Activated T-cell treated with anti-CD3 and anti-CD28 coated beads for 24 hours (primary cell): ENCODE measurements at regions not wholly inside any gene's neighbourhood (a gene's known extent, or its start where the extent isn't known, plus 50 kb on each side); places are given as distances from the start of the nearest gene placed in this dataset.

ENCODE experiments used
- DNase-seq: peaks from one replicate; pipeline ENCODE4 v3.0.0-alpha.2; 2020; ENCODE audit warnings: low read depth

DNA sequence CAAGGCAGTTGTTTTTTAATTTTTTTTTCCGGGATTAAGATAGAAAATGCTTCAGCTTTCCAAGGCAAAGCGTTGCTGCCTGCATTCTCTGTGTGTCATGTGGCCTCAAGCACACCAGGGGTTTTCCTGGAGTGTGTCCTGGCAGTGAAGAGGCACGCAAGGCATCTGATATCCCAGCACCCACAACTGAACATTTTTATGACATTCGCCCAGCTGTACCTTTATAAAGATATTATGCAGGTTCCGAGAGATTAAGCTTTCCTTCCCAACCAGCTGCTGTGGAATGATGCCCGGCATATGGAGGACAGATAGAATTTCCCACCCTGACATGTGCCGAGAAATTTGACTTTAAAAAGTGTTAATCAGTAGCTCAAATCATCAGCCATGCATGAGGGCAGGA is 205.6 kb downstream of the GADD45G start:
- no peak for DNase-seq

DNA sequence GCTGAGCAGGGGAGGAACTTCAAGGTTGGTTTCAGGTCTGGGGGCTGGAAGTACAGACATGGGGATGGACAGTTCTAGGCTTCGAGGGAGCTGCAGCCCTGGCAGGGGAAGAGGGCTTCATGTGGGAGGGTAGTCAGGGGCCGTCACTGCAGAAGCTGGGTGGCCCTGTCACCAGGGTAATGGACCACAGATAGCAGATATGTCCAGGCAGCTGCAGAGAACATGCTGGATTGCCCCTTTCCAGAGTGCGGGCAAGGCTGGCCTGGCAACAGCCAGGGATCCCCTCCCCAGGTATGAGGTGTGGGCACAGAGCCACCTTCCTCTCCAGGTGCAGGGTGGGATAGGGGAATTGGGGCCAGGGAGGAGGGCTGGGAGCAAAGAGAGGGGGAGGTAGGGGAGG is 206.5 kb downstream of the GADD45G start:
- DNase-seq, result no peak

GRCh38 chr9:89811886-89812450 is 207.2 kb downstream of the GADD45G start:
- no peak for DNase-seq

- DNase-seq, result no peak
These were observed 207.9 kb downstream of the GADD45G start for GRCh38 chr9:89812556-89813181.

- no peak for DNase-seq
These were observed 208.7 kb downstream of the GADD45G start for GRCh38 chr9:89813482-89813881.

DNA sequence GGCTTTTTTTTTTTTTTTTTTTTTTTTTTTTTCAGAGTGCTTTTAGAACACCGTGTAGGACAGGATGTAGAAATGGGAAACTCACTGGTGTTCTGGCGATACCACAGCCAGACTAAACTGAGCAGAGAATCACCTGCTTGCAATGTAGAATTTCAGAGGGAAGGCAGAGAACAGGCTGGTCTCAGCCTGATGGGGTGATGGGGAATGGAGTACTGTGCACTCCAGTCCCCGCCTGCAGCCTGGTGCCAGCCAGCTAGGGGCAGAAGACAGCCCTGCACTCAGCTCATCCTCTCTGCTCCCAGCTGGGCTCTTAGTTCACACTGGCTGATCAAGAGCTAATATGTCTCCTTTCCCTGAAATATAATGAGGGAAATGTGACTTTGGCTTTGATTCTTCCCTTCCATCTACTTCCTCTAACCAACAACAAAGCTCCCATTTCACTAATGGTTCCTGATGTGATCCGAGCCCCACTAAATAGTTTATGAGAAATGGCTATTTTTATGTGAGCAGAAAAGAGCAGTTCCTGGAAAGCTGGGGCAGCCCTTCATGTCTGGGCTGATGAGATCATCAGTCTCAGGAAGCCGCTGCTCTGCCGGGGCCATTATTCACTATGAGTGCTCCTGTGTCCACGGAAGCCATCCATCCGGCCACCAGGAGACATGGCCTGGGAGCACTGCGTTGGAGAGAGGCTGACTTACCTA is 209.7 kb downstream of the GADD45G start:
- DNase-seq, result no peak

DNA sequence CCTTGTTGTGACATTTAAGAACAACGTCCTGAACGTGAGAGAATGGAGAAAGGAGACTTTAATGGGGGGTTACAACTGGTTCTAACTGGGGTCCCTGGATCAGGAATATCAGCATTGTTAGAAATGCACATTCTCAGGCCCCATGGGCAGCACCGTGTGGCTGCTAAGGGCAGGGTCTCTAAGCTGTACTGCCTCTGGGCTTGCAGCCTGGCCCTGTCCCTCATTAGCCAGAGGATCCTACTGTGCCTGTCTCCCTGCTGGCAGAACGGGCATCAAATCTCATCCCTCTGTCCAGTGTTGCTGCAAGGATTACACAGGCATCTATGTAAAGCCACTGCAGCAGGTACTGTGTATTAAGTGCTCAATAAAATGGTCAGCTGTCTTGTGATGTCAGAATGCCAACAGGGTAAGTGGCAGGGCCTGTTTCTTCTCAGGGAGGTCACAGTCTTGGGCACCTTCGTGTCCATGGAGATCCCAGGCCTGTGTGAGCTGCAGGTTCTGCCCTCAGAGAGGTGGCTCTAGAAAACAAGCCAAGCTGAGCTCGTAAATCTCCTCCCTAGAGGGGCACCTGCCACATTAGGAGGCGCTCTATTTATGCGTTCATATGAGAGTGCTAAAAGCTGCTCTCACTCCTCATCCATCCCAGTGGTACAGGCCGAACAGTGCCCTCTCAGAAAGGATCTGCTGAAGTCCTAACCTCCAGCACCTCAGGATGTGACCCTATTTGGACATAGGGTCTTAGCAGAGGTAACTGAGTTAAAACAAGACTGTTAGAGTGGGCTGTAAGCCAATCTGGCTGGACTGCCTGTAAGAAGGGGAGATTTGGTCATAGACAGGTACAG is 210.5 kb downstream of the GADD45G start:
- DNase-seq, result no peak

- no peak for DNase-seq
These were observed 211.2 kb downstream of the GADD45G start for GRCh38 chr9:89815903-89816573.

DNA sequence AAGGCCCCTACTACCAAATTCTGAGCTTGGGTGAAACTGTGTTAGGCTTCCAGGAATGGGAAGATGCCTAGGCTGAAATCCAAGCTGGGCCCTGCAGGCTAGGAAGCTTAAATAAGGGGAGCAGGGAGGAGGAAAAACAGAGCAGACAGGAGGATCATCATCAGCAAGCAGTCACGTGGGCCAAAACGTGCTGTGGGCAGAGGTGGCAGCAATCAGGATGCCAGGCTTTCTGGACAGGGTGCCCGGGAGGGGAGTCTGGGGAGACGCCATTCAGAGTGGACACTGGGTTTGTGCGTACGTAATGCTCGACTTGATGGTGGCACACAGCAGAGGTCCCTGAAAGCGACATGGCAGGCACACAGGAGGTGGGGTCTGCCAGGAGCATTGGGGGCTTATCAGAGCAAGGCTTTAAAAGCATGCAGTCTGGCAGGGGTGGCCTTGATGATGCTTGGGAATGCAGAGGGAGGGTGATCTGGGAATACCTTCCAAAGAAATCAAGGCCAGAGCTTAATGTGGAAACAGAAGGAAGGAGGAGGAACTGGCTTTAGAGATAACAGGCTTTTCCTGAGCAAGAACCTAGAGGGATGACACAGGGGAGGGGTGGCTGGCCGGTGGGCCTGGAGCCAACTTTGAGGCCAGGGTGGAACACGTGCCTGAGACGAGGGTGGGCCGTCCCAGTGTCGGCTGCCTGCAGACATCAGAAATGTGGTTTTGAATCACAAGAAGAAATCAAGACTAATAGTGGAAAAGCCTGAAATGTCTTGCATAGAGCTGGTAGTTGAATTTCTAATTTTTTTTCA is 212.5 kb downstream of the GADD45G start:
- DNase-seq, result no peak

DNA sequence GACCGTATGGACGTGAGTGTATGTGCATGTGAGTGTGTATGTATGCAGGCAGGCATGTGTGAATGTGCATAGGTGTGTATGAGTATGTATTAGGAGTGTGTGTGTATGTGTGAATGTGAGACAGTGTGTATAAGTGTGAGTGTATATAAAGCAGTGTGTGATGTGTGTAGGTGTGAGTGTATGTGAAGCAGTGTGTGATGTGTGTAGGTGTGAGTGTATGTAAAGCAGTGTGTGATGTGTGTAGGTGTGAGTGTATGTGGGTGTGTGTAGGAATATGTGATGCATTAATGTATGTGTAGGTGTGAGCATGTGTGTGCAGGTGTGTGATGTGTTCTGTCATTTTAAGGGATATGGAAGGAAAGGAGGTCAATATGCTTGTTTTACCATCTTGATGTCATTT is 215.5 kb downstream of the GADD45G start:
- no peak for DNase-seq

GRCh38 chr9:89821081-89821480 is 216.3 kb downstream of the GADD45G start:
- no peak for DNase-seq

DNA sequence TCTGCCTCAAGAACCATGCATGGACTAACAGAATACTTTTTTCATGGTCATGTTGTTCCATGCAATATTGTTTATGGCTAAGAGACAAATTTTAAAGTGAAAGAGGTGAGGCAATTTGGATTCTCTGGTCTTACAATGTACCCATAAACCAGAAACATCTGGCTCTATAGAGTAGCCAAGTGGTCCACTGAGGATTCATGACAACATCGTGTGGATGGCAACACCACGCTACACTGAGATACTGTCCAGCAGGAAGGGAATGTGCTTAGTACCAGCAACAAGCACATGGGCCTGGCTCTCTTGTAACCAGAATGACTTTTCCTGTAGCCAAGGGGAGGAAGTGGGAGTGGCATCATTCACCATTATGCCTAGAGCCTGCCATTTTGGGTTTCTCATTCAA is 218.2 kb downstream of the GADD45G start:
- DNase-seq, result no peak

DNA sequence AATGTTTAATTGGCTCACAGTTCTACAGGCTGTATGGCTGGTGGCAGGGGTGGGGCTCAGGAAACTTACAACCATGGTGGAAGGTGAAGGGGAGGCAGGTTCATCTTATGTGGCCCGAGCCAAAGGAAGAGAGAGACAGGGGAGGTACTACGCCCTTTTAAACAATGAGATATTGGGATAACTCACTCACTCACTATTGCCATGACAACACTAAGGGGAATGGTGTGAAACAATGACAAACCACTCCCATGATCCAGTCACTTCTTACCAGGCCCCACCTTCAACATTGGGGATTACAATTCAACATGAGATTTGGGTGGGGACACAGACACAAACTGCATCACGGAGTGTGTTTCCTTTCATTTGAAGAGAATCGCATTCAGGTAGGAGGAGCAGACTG is 220.9 kb downstream of the GADD45G start:
- no peak for DNase-seq

DNA sequence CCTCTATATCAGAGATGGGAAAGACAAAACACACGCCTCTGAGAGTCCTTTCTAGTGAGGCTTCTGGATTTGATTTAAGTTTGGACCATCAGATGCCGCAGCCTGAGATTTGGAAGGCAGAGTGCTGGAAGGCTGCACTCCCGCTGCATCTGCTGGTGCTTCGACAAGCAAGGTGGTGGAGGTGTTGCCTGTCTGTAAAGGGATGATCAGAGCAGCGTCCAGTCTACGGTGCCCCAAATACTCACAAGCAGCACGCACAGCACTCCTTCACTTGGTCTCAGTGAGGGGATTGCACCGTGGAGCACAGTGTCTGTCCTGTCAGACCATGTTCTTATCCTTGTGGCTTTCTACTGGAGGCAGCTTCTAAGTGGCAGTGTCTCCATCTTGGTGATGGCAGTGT is 221.4 kb downstream of the GADD45G start:
- DNase-seq, result no peak

DNA sequence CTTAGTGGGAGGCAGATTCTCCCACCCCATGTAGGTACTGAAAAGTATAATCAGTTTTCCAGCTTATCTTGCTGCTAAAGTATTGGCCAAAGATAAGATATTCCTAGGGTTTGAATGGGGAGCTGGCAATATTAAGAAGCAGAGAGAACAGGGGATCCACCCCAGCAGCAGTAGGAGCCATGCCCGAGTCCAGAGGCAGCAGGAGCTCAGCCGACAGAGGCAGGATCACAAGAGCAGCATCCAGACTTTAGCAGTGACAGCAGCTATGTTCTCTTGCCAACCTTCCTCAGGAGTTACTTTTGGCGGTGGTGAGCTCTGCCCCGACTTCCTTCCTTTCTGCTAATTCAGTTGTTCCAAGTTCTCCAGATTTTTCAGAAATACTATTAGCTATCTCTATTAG is 224.5 kb downstream of the GADD45G start:
- DNase-seq, result no peak

GRCh38 chr9:89835666-89836065 is 230.9 kb downstream of the GADD45G start:
- DNase-seq, result no peak

DNA sequence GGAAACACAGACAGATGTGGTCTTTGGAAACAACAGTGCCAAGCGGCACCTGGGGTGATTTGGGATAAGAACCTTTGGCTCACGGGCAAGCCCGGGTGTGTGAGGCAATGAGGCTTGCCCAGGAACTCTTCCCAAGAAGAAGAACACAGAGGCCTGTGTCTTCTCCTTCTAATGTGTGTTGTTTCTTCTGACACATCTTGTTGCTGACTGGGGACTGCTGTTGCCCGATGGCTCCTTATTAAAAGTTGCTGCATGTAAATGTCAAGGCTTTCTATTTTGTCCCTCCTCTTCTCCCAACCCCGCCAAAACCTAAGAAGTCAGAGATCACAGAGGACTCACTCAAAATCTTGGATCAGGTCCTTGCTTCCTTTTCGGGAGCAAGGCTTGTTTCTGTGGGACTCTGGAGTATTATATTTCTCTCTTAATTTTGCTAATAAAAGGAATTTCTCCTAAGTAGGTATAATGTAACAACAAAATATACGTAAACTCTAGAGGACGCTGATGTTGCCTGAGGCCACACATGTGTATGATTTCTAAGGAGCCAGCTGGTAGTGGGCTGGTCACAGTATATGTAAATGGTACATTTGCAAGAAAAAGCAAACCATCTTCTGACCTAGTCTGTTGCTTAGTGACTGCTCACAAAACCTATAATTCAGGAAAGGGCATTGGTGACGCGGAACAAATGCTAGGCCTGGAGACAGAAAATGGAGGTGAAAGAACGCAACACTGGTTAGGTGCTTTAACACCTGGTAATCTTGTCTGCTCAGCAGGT is 232.5 kb downstream of the GADD45G start:
- DNase-seq, result no peak

GRCh38 chr9:89837934-89838310 is 233.1 kb downstream of the GADD45G start:
- DNase-seq, result no peak

GRCh38 chr9:89838621-89839020 is 233.8 kb downstream of the GADD45G start:
- DNase-seq, result no peak

DNA sequence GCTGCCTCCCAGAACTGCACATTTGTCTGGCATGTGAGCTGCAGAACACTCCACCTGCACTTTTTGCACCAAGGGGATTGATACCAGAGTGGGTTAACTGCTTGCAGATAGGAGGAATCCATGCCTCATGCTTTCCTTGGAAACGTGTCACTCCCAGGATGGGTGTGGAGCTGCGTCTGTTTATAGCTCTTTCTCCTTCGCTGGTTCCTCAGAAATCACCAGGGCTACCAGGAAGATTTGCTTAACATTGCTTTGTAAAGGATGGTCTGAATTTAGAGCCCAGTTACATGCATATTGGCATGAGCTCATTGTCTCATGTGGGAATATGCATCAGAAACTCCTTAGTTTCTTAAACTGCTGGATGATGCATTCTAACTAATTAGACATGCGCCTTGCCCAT is 234.6 kb downstream of the GADD45G start:
- DNase-seq, result no peak

GRCh38 chr9:89839952-89840351 is 235.1 kb downstream of the GADD45G start:
- no peak for DNase-seq
